Fibroblast of lung (primary cell): ENCODE measurements at regions not wholly inside any gene's neighbourhood (a gene's known extent, or its start where the extent isn't known, plus 50 kb on each side); places are given as distances from the start of the nearest gene placed in this dataset.

Experiments
- CTCF ChIP-seq, 2 donors: IDR thresholded peaks in 1 of 2; conservative IDR thresholded peaks in 1 of 2; 1 replicate in 1 of 2; 2 replicates in 1 of 2; pipeline ENCODE4 v1.5.1; 2011 to 2012; ENCODE audit warnings: low read length in 2 of 2, control low read depth in 1 of 2, inconsistent platforms in 1 of 2, low read depth in 1 of 2, mild to moderate bottlenecking in 1 of 2
- EZH2 ChIP-seq: IDR thresholded peaks from 2 replicates; pipeline ENCODE4 v1.5.1; 2012; ENCODE audit warnings: low read length, control low read depth, mild to moderate bottlenecking; ENCODE audit errors: missing control alignments

- TF ChIP-seq CTCF (conservative IDR thresholded peaks at IDR 0.05 in 1 of 2, IDR thresholded peaks at IDR 0.05 in 1 of 2; ENCODE audit: low read depth in 1 of 2, low read length in 2 of 2) = no peak
- TF ChIP-seq EZH2 = no peak
Observed at GRCh38 chr6:81105998-81106397, 646.5 kb downstream of the TENT5A start.
